K562 (cell line): ENCODE measurements at regions not wholly inside any gene's neighbourhood (a gene's known extent, or its start where the extent isn't known, plus 50 kb on each side); places are given as distances from the start of the nearest gene placed in this dataset.

Experiments used
- CEBPG ChIP-seq, 3 experiments: fragments of 200-800 bp in 1 of 3; sonication (Bioruptor generic) in 1 of 3; sonication (generic) in 1 of 3; formaldehyde crosslinking in 1 of 3; IDR thresholded peaks in 2 of 3; conservative IDR thresholded peaks in 1 of 3; 2 replicates each; pipeline versions ENCODE4 v1.6.1 to v1.8.0; 2016 to 2022; ENCODE audit warnings: missing compliant biosample characterization in 2 of 3, missing genetic modification characterization in 2 of 3, mild to moderate bottlenecking in 1 of 3, missing genetic modification reagents in 1 of 3
- NR3C1 ChIP-seq: sonication (generic); formaldehyde crosslinking; IDR thresholded peaks from 2 replicates; pipeline ENCODE4 v1.8.1; 2022; ENCODE audit warnings: missing genetic modification reagents
- TCF3 ChIP-seq: sonication (generic); formaldehyde crosslinking; IDR thresholded peaks from 2 replicates; pipeline ENCODE4 v1.4.0; 2020; ENCODE audit warnings: mild to moderate bottlenecking, missing genetic modification reagents
- ZNF766 ChIP-seq: fragments of 200-800 bp; sonication (Bioruptor generic); conservative IDR thresholded peaks from 2 replicates; pipeline ENCODE4 v1.6.1; 2016; ENCODE audit warnings: missing genetic modification characterization, missing compliant biosample characterization
- TF ChIP-seq, protein P1 (sequence below), 2 experiments: fragments of 450-650 bp in 1 of 2; IDR thresholded peaks; 2 replicates each; pipeline ENCODE4 v1.6.1; 2011 to 2017; ENCODE audit warnings: low read depth in 2 of 2, antibody characterized with exemption in 1 of 2, borderline replicate concordance in 1 of 2, low read length in 1 of 2, mild to moderate bottlenecking in 1 of 2, mixed read lengths in 1 of 2; ENCODE audit not compliant: control insufficient read depth in 1 of 2
- TF ChIP-seq, protein P2 (sequence below), 2 experiments: fragments of 450-650 bp in 1 of 2; sonication (generic) in 1 of 2; formaldehyde crosslinking; conservative IDR thresholded peaks; 2 replicates each; pipeline versions ENCODE4 v1.4.0 to v1.8.1; 2020 to 2022; ENCODE audit warnings: mild to moderate bottlenecking in 1 of 2, missing genetic modification reagents in 1 of 2

DNA sequence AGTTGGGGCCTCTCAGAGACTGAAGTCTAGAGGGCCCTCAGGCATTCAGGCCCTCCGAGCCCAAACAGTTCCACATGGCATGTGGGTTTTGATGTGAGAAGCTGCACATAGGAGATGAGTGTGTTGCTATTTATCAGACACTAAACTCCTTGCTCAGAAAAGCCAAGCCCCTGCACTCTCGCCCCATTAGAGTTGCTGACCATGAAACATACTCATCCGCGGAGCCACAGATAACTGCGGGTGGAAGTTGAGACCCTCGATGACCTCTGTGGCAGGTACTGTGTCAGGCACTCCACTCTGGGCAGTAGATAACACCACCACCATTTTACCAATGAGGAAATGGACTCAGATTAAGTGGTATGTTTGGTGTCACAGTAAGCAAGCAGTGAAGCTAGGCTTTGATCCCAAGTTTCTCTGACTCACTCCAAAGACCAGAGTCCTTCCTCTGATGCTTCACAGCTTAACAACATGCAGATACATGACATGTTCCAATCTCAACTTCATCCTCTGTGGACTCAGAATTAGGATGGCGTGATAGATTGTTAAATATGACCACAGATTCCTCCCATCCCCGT lies 202.1 kb downstream of the ADAMTS15 start (continued):
- TF ChIP-seq, protein P1, sequence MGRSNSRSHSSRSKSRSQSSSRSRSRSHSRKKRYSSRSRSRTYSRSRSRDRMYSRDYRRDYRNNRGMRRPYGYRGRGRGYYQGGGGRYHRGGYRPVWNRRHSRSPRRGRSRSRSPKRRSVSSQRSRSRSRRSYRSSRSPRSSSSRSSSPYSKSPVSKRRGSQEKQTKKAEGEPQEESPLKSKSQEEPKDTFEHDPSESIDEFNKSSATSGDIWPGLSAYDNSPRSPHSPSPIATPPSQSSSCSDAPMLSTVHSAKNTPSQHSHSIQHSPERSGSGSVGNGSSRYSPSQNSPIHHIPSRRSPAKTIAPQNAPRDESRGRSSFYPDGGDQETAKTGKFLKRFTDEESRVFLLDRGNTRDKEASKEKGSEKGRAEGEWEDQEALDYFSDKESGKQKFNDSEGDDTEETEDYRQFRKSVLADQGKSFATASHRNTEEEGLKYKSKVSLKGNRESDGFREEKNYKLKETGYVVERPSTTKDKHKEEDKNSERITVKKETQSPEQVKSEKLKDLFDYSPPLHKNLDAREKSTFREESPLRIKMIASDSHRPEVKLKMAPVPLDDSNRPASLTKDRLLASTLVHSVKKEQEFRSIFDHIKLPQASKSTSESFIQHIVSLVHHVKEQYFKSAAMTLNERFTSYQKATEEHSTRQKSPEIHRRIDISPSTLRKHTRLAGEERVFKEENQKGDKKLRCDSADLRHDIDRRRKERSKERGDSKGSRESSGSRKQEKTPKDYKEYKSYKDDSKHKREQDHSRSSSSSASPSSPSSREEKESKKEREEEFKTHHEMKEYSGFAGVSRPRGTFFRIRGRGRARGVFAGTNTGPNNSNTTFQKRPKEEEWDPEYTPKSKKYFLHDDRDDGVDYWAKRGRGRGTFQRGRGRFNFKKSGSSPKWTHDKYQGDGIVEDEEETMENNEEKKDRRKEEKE (IDR thresholded peaks at IDR 0.05; ENCODE audit: borderline replicate concordance in 1 of 2, control insufficient read depth in 1 of 2, low read depth in 2 of 2, low read length in 1 of 2), result no peak
- TF ChIP-seq NR3C1 (no peak), CEBPG (CRISPR knock-in tag; IDR thresholded peaks at IDR 0.05) (no peak), CEBPG (tag; conservative IDR thresholded peaks at IDR 0.05 in 1 of 2, IDR thresholded peaks at IDR 0.05 in 1 of 2) (no peak), ZNF766 (CRISPR knock-in tag) (no peak), TCF3 (CRISPR knock-in tag) (no peak)
- TF ChIP-seq, protein P2, sequence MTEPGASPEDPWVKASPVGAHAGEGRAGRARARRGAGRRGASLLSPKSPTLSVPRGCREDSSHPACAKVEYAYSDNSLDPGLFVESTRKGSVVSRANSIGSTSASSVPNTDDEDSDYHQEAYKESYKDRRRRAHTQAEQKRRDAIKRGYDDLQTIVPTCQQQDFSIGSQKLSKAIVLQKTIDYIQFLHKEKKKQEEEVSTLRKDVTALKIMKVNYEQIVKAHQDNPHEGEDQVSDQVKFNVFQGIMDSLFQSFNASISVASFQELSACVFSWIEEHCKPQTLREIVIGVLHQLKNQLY (CRISPR knock-in tag; conservative IDR thresholded peaks at IDR 0.05), result no peak
